PC-3 (cell line): ENCODE measurements at regions not wholly inside any gene's neighbourhood (a gene's known extent, or its start where the extent isn't known, plus 50 kb on each side); places are given as distances from the start of the nearest gene placed in this dataset.
"Not testable (repeated sequence)": the region's sequence is repeated elsewhere in the genome, so short reads cannot be mapped to it uniquely, and the experiment has no call there.

Source experiments
- ATAC-seq: fragments of 200-7000 bp; cut with Tn5 transposase; 2 replicates; pipeline ENCODE4 v1.9.1; 2020; ENCODE audit warnings: mild to moderate bottlenecking, moderate library complexity
- BruUV-seq: library from RNA; stranded (reverse); fragments of 400-500 nt; replicated peaks from 2 replicates; lab custom pipeline; 2021; lab: Mats Ljungman, UMichigan
- CTCF ChIA-PET: fragments of 300-600 bp; sonication (Branson Sonifier 250); formaldehyde crosslinking; loops from one replicate; lab custom pipeline; 2022; ENCODE audit warnings: antibody characterized with exemption; lab: Charles Lee
- POLR2A ChIA-PET: fragments of 300-600 bp; sonication (Branson Sonifier 250); formaldehyde crosslinking; loops from one replicate; lab custom pipeline; 2022; ENCODE audit warnings: antibody characterized with exemption; ENCODE audit not compliant: unreplicated experiment; lab: Charles Lee
- DNase-seq: peaks from one replicate; pipeline ENCODE4 v3.0.0-alpha.2; 2015
- H2AFZ ChIP-seq: fragments of 300-600 bp; sonication (generic); 2 replicates; pipeline ENCODE4 v1.6.0; 2016; ENCODE audit warnings: antibody characterized with exemption, low read length
- H3F3A ChIP-seq: fragments of 300-600 bp; sonication (generic); one replicate; pipeline ENCODE4 v1.6.0; 2017; ENCODE audit warnings: antibody characterized with exemption, low read length, control low read depth, mild to moderate bottlenecking; ENCODE audit not compliant: unreplicated experiment
- H3K27ac ChIP-seq: fragments of 300-600 bp; sonication (generic); 2 replicates; pipeline ENCODE4 v1.5.1; 2016; ENCODE audit warnings: mild to moderate bottlenecking, low read length
- H3K27me3 ChIP-seq: fragments of 300-600 bp; sonication (generic); 2 replicates; pipeline ENCODE4 v1.6.1; 2016; ENCODE audit warnings: low read length, mixed read lengths
- H3K36me3 ChIP-seq: fragments of 300-600 bp; sonication (generic); 2 replicates; pipeline ENCODE4 v1.6.1; 2016; ENCODE audit warnings: low read depth, mixed run types, low read length, mixed read lengths
- H3K4me1 ChIP-seq: fragments of 300-600 bp; sonication (generic); 2 replicates; pipeline ENCODE4 v1.5.1; 2016; ENCODE audit warnings: low read length; ENCODE audit not compliant: insufficient read depth
- H3K4me2 ChIP-seq: fragments of 300-600 bp; sonication (generic); 2 replicates; pipeline ENCODE4 v1.6.0; 2016; ENCODE audit warnings: low read length
- H3K4me3 ChIP-seq: fragments of 300-600 bp; sonication (generic); 2 replicates; pipeline ENCODE4 v1.5.1; 2016; ENCODE audit warnings: mild to moderate bottlenecking, low read length, mixed read lengths
- H3K79me2 ChIP-seq: fragments of 300-600 bp; sonication (generic); 2 replicates; pipeline ENCODE4 v1.6.1; 2017; ENCODE audit warnings: low read length, mixed read lengths
- H3K9ac ChIP-seq: fragments of 300-600 bp; sonication (generic); 2 replicates; pipeline ENCODE4 v1.6.0; 2016; ENCODE audit warnings: mild to moderate bottlenecking, low read length
- H3K9me2 ChIP-seq: fragments of 300-600 bp; sonication (generic); replicated peaks from 2 replicates; pipeline ENCODE4 v1.6.1; 2016; ENCODE audit warnings: mixed run types, low read length, mixed read lengths
- H3K9me3 ChIP-seq: fragments of 300-600 bp; sonication (generic); 2 replicates; pipeline ENCODE4 v1.6.1; 2016; ENCODE audit warnings: low read length, mixed read lengths
- H4K20me1 ChIP-seq: fragments of 300-600 bp; sonication (generic); 2 replicates; pipeline ENCODE4 v1.6.1; 2016; ENCODE audit warnings: low read length, mixed read lengths
- intact Hi-C: fragments of 100-400 bp; cut with micrococcal nuclease; formaldehyde crosslinking; loops from 2 replicates; pipeline ENCODE4 v1.9.0; 2023

GRCh38 chr12:37814529-37814928 lies 502.0 kb upstream of the ALG10B start:
- H3K79me2 ChIP-seq, ATAC-seq, CTCF ChIA-PET, intact Hi-C loops, H3K9me2 ChIP-seq, H3K27ac ChIP-seq, H3K27me3 ChIP-seq, H4K20me1 ChIP-seq, H3K4me3 ChIP-seq, H3K9ac ChIP-seq, H2AFZ ChIP-seq, H3K36me3 ChIP-seq, BruUV-seq, POLR2A ChIA-PET, H3K4me2 ChIP-seq, H3K4me1 ChIP-seq, DNase-seq, H3F3A ChIP-seq: not testable (repeated sequence)
- peaks cover 57% of the 10 kb centered on the region for H3K9me3 ChIP-seq
